Calu3 (cell line): ENCODE measurements at regions not wholly inside any gene's neighbourhood (a gene's known extent, or its start where the extent isn't known, plus 50 kb on each side); places are given as distances from the start of the nearest gene placed in this dataset.

Source experiments
- BruUV-seq: library from RNA; stranded (reverse); fragments of 400-500 nt; replicated peaks from 2 replicates; lab custom pipeline; 2021; lab: Mats Ljungman, UMichigan
- CTCF ChIA-PET: fragments of 300-600 bp; sonication (Branson Sonifier 250); formaldehyde crosslinking; loops from one replicate; lab custom pipeline; 2022; ENCODE audit warnings: antibody characterized with exemption; lab: Charles Lee
- DNase-seq: peaks from one replicate; pipeline ENCODE4 v3.0.0; 2022
- H3K27ac Mint-ChIP-seq: one replicate; pipeline ENCODE4 v1.8.0; 2022; ENCODE audit warnings: mixed read lengths; ENCODE audit not compliant: unreplicated experiment
- H3K27me3 Mint-ChIP-seq: one replicate; pipeline ENCODE4 v1.8.0; 2022; ENCODE audit warnings: mixed read lengths; ENCODE audit not compliant: unreplicated experiment
- H3K36me3 Mint-ChIP-seq: one replicate; pipeline ENCODE4 v1.8.0; 2022; ENCODE audit warnings: mild to moderate bottlenecking, moderate library complexity, mixed read lengths; ENCODE audit not compliant: insufficient read depth, unreplicated experiment
- H3K4me1 Mint-ChIP-seq: one replicate; pipeline ENCODE4 v1.8.0; 2022; ENCODE audit warnings: mild to moderate bottlenecking, low read depth, mixed read lengths; ENCODE audit not compliant: unreplicated experiment
- H3K4me3 Mint-ChIP-seq: one replicate; pipeline ENCODE4 v1.8.0; 2022; ENCODE audit warnings: mild to moderate bottlenecking, low read depth, moderate library complexity, mixed read lengths; ENCODE audit not compliant: unreplicated experiment
- H3K9me3 Mint-ChIP-seq: one replicate; pipeline ENCODE4 v1.8.0; 2022; ENCODE audit warnings: low read depth, mixed read lengths; ENCODE audit not compliant: unreplicated experiment
- intact Hi-C: fragments of 100-400 bp; cut with micrococcal nuclease; formaldehyde crosslinking; loops from one replicate; pipeline ENCODE4 v1.10.0; 2022; ENCODE audit not compliant: unreplicated experiment
- TF ChIP-seq, protein P1 (sequence below): fragments of 200-600 bp; IDR thresholded peaks from one replicate; pipeline ENCODE4 v1.8.0; 2022; ENCODE audit warnings: antibody characterized with exemption; ENCODE audit not compliant: unreplicated experiment

GRCh38 chr2:217642944-217643343 lies 359.9 kb downstream of the TNS1 start:
- DNase-seq = no peak
- CTCF ChIA-PET = no interaction called here

DNA sequence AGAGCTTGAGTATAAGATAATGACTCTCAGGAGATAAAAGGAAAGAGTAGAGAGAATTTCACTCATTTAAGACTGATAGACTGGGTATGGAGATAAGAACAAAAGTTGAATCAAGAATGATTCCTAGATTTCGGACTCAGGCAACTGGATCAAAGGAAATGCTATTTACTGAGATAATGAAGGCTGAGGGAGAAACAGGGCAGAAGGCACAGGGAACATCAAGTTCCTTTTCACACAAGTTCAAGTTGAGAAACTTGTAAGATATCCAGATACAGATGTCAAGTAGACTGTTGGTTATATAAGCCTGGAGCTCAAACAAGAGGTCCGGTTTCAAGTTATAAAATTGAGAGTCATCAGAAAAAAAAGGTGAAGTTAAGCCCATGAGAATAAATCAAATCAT lies 360.8 kb downstream of the TNS1 start:
- no TSS peak for BruUV-seq
- H3K4me1 Mint-ChIP-seq = no peaks in the 10 kb centered on the region
- H3K27ac Mint-ChIP-seq = no peak overlapping the region
- H3K4me3 Mint-ChIP-seq = no peak overlapping the region
- intact Hi-C loops = no loop called here
- H3K9me3 Mint-ChIP-seq = no peaks in the 10 kb centered on the region
- CTCF ChIA-PET = no interaction called here
- DNase-seq = no peak
- no peaks in the 10 kb centered on the region for H3K36me3 Mint-ChIP-seq
- no peaks in the 10 kb centered on the region for H3K27me3 Mint-ChIP-seq
- TF ChIP-seq, protein P1, sequence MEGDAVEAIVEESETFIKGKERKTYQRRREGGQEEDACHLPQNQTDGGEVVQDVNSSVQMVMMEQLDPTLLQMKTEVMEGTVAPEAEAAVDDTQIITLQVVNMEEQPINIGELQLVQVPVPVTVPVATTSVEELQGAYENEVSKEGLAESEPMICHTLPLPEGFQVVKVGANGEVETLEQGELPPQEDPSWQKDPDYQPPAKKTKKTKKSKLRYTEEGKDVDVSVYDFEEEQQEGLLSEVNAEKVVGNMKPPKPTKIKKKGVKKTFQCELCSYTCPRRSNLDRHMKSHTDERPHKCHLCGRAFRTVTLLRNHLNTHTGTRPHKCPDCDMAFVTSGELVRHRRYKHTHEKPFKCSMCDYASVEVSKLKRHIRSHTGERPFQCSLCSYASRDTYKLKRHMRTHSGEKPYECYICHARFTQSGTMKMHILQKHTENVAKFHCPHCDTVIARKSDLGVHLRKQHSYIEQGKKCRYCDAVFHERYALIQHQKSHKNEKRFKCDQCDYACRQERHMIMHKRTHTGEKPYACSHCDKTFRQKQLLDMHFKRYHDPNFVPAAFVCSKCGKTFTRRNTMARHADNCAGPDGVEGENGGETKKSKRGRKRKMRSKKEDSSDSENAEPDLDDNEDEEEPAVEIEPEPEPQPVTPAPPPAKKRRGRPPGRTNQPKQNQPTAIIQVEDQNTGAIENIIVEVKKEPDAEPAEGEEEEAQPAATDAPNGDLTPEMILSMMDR = no peak

More at GRCh38 chr2:217642944-217643343, 359.9 kb downstream of the TNS1 start:
- TF ChIP-seq, protein P1 = no peak
- Mint-ChIP-seq H3K4me1 (no peaks in the 10 kb centered on the region), H3K4me3 (no peak overlapping the region), H3K36me3 (no peaks in the 10 kb centered on the region), H3K27ac (no peak overlapping the region), H3K9me3 (peaks cover 4% of the 10 kb centered on the region), H3K27me3 (no peaks in the 10 kb centered on the region)
- intact Hi-C loops = no loop called here
- BruUV-seq = no TSS peak

DNA sequence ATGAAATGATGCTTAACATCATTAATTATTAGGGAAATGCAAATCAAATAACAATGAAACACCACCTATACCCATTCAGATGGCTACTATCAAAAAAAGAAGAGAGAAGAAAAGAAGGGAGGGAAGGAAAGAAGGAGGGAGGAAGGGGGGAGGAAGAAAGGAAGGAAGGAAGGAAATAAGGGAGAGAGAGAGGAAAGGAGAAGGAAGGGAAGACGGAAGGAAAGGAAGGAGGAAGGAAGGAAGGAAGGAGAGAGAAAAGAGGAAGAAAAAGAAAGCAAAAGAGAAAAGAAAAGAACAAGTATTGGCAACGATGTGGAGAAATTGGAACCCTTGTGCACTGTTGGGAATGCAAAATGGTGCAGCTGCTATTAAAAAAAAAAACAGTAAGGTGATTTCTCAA lies 363.3 kb downstream of the TNS1 start:
- no peaks in the 10 kb centered on the region for H3K9me3 Mint-ChIP-seq
- TF ChIP-seq, protein P1 = no peak
- intact Hi-C loops = no loop called here

GRCh38 chr2:217638533-217638932 lies 364.3 kb downstream of the TNS1 start:
- Mint-ChIP-seq H3K9me3 (no peaks in the 10 kb centered on the region), H3K27me3 (no peaks in the 10 kb centered on the region), H3K36me3 (no peaks in the 10 kb centered on the region), H3K27ac (no peak overlapping the region), H3K4me1 (no peaks in the 10 kb centered on the region), H3K4me3 (no peak overlapping the region)
- intact Hi-C loops = no loop called here
- no TSS peak for BruUV-seq
- no peak for DNase-seq
- TF ChIP-seq, protein P1 = no peak
- CTCF ChIA-PET = no interaction called here

More for the DNA sequence above, 363.3 kb downstream of the TNS1 start:
- Mint-ChIP-seq H3K4me1 (no peaks in the 10 kb centered on the region), H3K36me3 (no peaks in the 10 kb centered on the region), H3K4me3 (no peak overlapping the region), H3K27ac (no peak overlapping the region), H3K27me3 (no peaks in the 10 kb centered on the region)
- no peak for DNase-seq
- BruUV-seq = no TSS peak
- CTCF ChIA-PET = no interaction called here
